NCI-H2171 treated with DMSO at 0.1 percent for 48 hours (cell line): ENCODE measurements at regions not wholly inside any gene's neighbourhood (a gene's known extent, or its start where the extent isn't known, plus 50 kb on each side); places are given as distances from the start of the nearest gene placed in this dataset.

ENCODE experiments used
- DNase-seq: peaks from one replicate; lab custom pipeline; 2025; lab: John Stamatoyannopoulos, UW

DNA sequence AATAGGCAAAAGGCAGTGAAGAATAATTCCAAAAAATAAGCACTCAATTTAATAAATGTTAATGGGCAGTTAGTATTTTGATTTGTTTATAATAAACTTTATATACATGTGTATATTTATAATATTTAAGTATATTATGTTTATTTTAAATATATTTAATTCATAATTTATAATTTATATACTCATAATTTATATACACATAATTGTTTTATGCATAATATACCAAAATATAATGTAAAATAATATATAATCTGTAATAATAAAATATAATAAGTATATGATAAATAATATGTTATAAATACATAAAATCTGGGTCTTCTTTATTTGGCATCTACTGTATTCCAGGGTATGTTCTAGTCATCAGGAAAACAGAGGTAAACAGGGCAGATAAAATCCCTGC lies 100.2 kb upstream of the ARID2 start:
- no peak for DNase-seq

- DNase-seq: no peak
These were observed 95.8 kb upstream of the ARID2 start for GRCh38 chr12:45633733-45634132.

- no peak for DNase-seq
These were observed 95.1 kb upstream of the ARID2 start for GRCh38 chr12:45634273-45634917.

DNA sequence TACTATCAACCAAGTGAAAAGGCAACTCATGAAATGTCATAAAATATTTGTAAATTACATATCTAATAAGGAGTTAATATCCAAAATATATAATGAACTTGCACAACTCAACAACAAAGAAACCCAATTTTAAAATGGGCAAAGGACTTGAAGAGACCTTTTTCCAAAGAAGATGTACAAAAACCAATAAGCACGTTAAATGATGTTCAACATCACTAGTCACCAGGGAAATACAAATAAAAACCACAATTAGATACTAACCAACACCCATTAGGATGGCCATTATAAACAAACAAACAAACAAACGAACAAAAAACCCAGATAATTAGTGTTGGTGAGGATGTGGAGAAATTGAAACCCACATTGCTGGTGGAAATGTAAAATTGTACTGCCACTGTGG lies 92.3 kb upstream of the ARID2 start:
- no peak for DNase-seq

- DNase-seq: no peak
These were observed 91.8 kb upstream of the ARID2 start for GRCh38 chr12:45637706-45638105.

- DNase-seq: no peak
These were observed 91.1 kb upstream of the ARID2 start for GRCh38 chr12:45638386-45638785.

- DNase-seq: peak; percentile 37
These were observed 85.0 kb upstream of the ARID2 start for GRCh38 chr12:45644541-45644940.

DNA sequence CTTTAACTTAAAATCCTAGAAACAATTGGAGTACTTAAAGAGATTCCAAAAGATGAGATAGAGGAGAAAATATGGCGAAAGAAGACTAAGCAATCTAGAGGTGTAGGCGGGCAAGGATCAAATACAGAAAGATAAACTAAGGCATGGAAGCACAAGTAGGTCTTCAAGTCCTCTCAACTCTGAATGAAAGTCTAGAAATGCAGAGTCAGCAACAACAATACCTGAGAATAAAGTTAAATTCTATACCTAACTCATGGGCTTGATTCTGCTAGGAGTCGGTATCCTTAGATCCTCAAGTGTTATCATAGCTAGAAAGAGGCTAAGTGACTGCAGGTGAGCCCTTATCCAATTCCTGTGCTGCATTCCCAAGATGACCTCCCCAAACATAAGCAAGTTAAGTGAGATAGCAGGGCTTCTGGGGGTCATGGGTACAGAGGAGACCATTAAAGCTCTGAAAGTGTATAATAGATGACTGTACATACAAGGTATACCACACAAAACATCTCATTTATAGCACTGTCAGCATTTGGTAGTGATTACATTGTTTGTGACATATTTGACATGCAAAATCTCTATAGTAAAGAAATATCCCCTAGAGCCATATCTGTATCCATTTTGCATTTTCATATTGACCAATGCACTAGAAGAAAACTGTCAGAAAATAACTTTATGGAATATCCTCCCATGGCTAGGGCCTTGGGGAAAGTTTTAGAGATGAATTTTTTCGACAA lies 82.5 kb upstream of the ARID2 start:
- no peak for DNase-seq

GRCh38 chr12:45648070-45648469 lies 81.4 kb upstream of the ARID2 start:
- no peak for DNase-seq

DNA sequence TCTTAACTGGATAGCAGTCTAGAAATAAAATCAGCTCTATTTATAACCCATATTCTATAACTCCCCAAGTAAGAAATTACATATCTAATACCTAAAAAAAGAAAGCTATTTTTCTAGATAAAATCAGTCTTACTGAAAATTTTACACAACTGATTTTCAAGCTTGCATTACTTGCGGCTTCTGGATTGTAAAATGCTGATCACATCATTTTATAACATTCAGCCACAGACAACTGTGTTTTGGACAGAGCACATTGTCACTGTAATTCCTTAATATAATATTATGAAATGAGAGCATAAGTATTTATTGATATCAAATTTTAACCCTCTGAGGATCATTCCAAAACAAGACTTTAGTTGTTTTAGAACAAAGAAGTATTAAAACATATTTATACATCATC lies 78.5 kb upstream of the ARID2 start:
- DNase-seq: no peak

- no peak for DNase-seq
These were observed 75.4 kb upstream of the ARID2 start for GRCh38 chr12:45654002-45654665.

GRCh38 chr12:45655186-45655585 lies 74.3 kb upstream of the ARID2 start:
- DNase-seq: peak; percentile 37

GRCh38 chr12:45655743-45656142 lies 73.8 kb upstream of the ARID2 start:
- no peak for DNase-seq

DNA sequence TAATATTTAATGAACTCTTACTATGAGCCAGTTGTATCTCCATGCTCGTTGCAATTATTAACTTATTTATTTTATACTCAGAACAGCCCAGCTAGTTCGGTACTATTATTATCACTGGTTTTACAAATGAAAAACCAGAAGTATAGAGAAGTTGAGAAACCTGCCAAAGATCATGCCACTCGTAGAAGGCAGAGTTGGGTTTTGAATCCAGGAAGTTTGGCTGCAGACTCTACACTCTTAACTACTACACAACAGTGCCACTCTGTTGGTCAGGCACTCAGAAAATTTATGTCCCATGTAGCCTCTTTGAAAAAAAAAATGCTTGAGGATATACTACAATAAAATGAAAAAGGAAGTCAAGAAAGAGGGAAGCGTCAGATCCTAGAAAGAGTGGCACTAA lies 71.5 kb upstream of the ARID2 start:
- no peak for DNase-seq

DNA sequence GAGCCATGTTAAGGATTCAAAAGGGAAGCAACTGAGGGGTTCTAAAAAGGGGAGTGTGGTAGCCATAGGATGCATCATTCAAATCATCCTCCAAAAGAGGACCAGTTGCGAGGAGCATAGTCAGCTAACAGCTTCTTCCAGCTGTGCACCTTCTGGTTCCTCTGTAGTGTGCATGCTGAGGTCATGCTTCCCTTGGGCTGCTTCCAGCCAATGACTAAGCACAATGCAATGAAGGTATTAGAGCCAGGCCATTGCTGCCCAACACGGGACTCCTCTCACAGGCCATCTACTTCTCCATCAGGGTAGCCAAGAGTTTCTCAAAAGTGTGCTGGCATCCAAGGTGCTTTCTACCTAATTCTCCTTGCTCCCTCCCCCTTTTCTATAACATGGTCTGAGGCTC lies 69.2 kb upstream of the ARID2 start:
- no peak for DNase-seq

DNA sequence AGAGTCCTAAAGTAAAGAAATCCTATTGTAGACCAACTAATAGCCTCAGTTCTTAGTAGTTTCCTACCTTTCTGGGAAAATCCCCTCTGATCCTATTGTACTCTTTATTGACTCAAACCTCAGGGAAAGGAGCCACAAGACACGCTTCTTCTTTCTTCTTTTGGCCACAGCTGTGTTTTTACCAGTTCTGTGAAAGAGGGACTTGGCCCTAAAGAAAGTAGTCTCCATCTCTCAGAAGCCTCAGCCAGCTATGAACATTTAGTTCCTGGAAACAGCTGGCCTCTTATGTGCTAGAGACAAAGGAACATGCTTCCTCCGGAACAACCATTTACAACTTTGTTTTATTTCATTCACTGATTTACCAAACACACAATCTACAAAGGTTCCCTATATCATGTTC lies 66.1 kb upstream of the ARID2 start:
- no peak for DNase-seq

DNA sequence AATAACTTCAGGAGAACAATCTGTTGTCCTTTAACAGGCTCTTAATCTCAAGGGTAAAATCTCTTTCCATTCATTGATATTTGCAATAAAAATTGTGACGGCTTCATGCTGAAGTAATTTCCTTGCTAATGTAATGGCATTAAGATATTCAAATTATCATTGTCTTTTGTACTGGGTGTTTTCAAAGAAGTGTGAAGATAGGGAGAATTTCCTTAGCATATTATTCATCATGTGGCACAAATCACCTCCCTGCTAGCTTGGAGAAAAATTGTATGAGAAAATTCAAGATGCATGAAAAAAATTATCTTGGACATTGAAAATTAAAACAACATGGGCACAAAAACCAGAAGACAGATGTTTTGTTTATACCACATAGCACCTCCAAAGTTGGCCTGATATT lies 63.6 kb upstream of the ARID2 start:
- DNase-seq: no peak

GRCh38 chr12:45666396-45666795 lies 63.1 kb upstream of the ARID2 start:
- no peak for DNase-seq

DNA sequence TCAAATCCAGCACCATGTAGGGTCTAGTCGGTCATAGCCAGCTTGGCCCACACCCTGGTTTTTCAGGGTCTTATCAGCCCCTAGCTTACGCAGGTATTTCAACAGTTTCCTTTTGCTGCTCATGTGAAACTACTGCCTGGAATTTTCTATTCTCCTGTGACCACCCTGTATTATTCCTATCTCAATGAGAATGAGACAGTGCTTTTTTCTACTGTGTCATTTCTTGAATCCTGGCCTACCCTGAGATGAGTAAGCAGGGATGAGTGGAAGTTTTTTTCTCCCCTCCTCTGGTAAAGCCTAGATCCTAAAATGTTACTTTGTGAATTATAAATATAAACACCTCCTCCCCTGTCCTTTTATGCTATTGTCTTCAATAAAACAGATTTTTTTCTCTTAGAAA lies 62.7 kb upstream of the ARID2 start:
- DNase-seq: no peak

DNA sequence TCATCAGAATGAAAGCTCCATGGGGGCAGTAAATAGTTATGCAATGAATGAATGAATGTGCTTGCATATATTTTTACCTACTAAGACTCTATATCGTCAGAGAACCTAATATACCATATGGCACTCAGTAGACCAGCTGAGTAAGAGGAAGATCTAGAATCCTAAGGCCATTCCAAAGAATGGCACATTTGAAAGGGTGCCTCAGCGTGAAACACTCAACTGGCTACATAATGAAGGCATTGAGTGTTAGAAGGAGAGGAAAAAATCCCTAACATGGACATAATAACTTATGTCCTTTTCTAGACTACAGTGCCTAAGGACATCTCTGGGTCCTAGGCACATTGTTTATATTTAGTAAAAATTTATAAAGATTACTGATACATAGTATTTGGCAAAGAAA lies 61.7 kb upstream of the ARID2 start:
- no peak for DNase-seq

DNA sequence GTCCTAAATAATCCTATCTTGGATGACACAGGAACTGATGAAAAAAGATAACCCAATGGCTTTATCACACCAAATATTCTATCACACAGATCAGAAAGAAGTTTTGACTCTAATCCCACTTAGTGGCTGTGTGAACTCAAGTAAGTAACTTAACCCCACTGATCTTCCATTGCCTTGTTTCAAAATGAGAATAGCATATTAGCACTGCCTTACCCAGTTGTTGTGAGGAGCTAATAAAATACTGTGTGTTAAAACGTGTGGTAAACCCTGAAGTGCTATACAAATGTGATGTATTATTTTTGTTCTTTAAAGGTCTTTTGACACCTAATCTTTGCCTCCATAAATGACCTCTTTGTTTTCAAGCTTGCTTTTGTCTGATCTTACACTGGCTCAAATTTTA lies 60.9 kb upstream of the ARID2 start:
- DNase-seq: no peak

DNA sequence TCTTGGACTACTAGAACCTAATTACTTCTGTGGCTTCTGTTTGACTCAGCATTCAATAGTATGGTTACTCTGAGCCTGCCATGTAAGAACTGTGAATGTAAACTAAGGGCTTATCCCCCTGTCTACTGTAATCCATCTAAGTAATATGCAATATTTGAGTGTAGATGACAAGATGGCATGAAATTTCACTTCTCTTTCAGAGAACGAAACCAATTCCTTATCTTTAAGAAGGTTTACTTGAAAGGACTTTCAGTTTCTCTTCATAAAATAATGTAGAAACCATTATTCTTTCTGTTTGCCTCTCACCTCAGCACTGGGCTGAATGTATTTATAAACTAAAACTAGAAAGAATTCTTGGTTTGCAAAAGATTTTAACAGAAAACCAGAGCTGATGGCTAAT lies 60.4 kb upstream of the ARID2 start:
- no peak for DNase-seq

GRCh38 chr12:45669792-45670191 lies 59.7 kb upstream of the ARID2 start:
- DNase-seq: no peak
